ENCODE measurements at regions not wholly inside any gene's neighbourhood (a gene's known extent, or its start where the extent isn't known, plus 50 kb on each side); places are given as distances from the start of the nearest gene placed in this dataset.
"Not testable (repeated sequence)": the region's sequence is repeated elsewhere in the genome, so short reads cannot be mapped to it uniquely, and the experiment has no call there.

GRCh38 chr7:67631476-67631875, 634.8 kb downstream of the TYW1 start:
- TF ChIP-seq CTCF (conservative IDR thresholded peaks at IDR 0.05; ENCODE audit: low read depth, low read length), result no peak
- Histone ChIP-seq H3K4me2 (no peak overlapping the region), H3K27ac (no peak overlapping the region), H3K4me1 (ENCODE audit: low read depth, poor library complexity, severe bottlenecking) (no peaks in the 10 kb centered on the region), H3K4me3 (IDR thresholded peaks at IDR 0.05; ENCODE audit: insufficient read depth, low read depth, low read length) (no peak overlapping the region), H2AFZ (ENCODE audit: low read depth) (no peak overlapping the region), H3K36me3 (ENCODE audit: insufficient read depth) (no peaks in the 10 kb centered on the region), H3K79me2 (ENCODE audit: insufficient read depth, low read depth) (no peaks in the 10 kb centered on the region), H3K27me3 (ENCODE audit: insufficient read depth, low read depth) (no peaks in the 10 kb centered on the region), H3K9ac (no peak overlapping the region), H4K20me1 (ENCODE audit: insufficient read depth) (no peaks in the 10 kb centered on the region)

- H3K9ac ChIP-seq, result no peak overlapping the region
- no peaks in the 10 kb centered on the region for H3K27me3 ChIP-seq (ENCODE audit: insufficient read depth, low read depth)
- no peak overlapping the region for H3K4me2 ChIP-seq
- H3K4me3 ChIP-seq (IDR thresholded peaks at IDR 0.05; ENCODE audit: insufficient read depth, low read depth, low read length), result no peak overlapping the region
- TF ChIP-seq CTCF (conservative IDR thresholded peaks at IDR 0.05; ENCODE audit: low read depth, low read length), result no peak
- no peaks in the 10 kb centered on the region for H4K20me1 ChIP-seq (ENCODE audit: insufficient read depth)
- H3K79me2 ChIP-seq (ENCODE audit: insufficient read depth, low read depth), result no peaks in the 10 kb centered on the region
- H3K27ac ChIP-seq, result no peak overlapping the region
- no peaks in the 10 kb centered on the region for H3K4me1 ChIP-seq (ENCODE audit: low read depth, poor library complexity, severe bottlenecking)
- H3K36me3 ChIP-seq (ENCODE audit: insufficient read depth), result no peaks in the 10 kb centered on the region
- H2AFZ ChIP-seq (ENCODE audit: low read depth), result no peak overlapping the region
Measured at GRCh38 chr7:67635271-67635670, 638.6 kb downstream of the TYW1 start.

GRCh38 chr7:67636348-67637022, 639.9 kb downstream of the TYW1 start:
- no peak overlapping the region for H3K4me3 ChIP-seq (IDR thresholded peaks at IDR 0.05; ENCODE audit: insufficient read depth, low read depth, low read length)
- TF ChIP-seq CTCF (conservative IDR thresholded peaks at IDR 0.05; ENCODE audit: low read depth, low read length), result no peak
- H3K79me2 ChIP-seq (ENCODE audit: insufficient read depth, low read depth), result no peaks in the 10 kb centered on the region
- no peak overlapping the region for H3K4me2 ChIP-seq
- H2AFZ ChIP-seq (ENCODE audit: low read depth), result no peak overlapping the region
- H3K9ac ChIP-seq, result no peak overlapping the region
- H3K27me3 ChIP-seq (ENCODE audit: insufficient read depth, low read depth), result no peaks in the 10 kb centered on the region
- no peaks in the 10 kb centered on the region for H3K36me3 ChIP-seq (ENCODE audit: insufficient read depth)
- no peak overlapping the region for H3K27ac ChIP-seq
- H3K4me1 ChIP-seq (ENCODE audit: low read depth, poor library complexity, severe bottlenecking), result no peaks in the 10 kb centered on the region
- H4K20me1 ChIP-seq (ENCODE audit: insufficient read depth), result no peaks in the 10 kb centered on the region

GRCh38 chr7:67637023-67637358, 640.4 kb downstream of the TYW1 start:
- Histone ChIP-seq H3K4me3 (IDR thresholded peaks at IDR 0.05; ENCODE audit: insufficient read depth, low read depth, low read length) (no peak overlapping the region), H3K4me1 (ENCODE audit: low read depth, poor library complexity, severe bottlenecking) (no peaks in the 10 kb centered on the region), H4K20me1 (ENCODE audit: insufficient read depth) (no peaks in the 10 kb centered on the region), H3K79me2 (ENCODE audit: insufficient read depth, low read depth) (no peaks in the 10 kb centered on the region), H3K36me3 (ENCODE audit: insufficient read depth) (no peaks in the 10 kb centered on the region), H2AFZ (ENCODE audit: low read depth) (no peak overlapping the region), H3K27me3 (ENCODE audit: insufficient read depth, low read depth) (no peaks in the 10 kb centered on the region), H3K4me2 (no peak overlapping the region), H3K27ac (no peak overlapping the region), H3K9ac (no peak overlapping the region)
- no peak for TF ChIP-seq CTCF (conservative IDR thresholded peaks at IDR 0.05; ENCODE audit: low read depth, low read length)

GRCh38 chr7:67642542-67642941, 645.9 kb downstream of the TYW1 start:
- H2AFZ ChIP-seq (ENCODE audit: low read depth); H3K4me2 ChIP-seq; H3K4me3 ChIP-seq (IDR thresholded peaks at IDR 0.05; ENCODE audit: insufficient read depth, low read depth, low read length); H3K27me3 ChIP-seq (ENCODE audit: insufficient read depth, low read depth); H3K79me2 ChIP-seq (ENCODE audit: insufficient read depth, low read depth); H4K20me1 ChIP-seq (ENCODE audit: insufficient read depth); H3K36me3 ChIP-seq (ENCODE audit: insufficient read depth); H3K9ac ChIP-seq; H3K4me1 ChIP-seq (ENCODE audit: low read depth, poor library complexity, severe bottlenecking); H3K27ac ChIP-seq: not testable (repeated sequence)
